ENCODE measurements at regions not wholly inside any gene's neighbourhood (a gene's known extent, or its start where the extent isn't known, plus 50 kb on each side); places are given as distances from the start of the nearest gene placed in this dataset.

DNA sequence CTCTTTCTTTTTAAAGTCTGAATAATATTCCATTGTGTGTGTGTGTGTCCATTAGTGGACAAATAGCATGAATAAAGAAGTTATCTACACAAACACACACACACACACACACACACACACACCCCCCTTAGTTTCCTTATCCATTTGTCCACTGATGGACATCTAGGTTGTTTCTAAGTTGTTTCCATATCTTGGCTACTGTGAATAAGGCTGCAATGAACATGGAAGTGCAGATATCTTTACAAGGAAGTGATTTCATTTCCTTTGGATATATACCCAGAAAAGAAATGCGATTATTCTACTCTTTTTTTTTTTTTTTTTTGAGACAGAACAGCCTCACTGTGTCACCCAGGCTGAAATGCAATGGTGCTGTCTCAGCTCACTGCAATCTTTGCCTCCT lies 113.5 kb downstream of the MBL2 start:
- TF ChIP-seq, protein P1, sequence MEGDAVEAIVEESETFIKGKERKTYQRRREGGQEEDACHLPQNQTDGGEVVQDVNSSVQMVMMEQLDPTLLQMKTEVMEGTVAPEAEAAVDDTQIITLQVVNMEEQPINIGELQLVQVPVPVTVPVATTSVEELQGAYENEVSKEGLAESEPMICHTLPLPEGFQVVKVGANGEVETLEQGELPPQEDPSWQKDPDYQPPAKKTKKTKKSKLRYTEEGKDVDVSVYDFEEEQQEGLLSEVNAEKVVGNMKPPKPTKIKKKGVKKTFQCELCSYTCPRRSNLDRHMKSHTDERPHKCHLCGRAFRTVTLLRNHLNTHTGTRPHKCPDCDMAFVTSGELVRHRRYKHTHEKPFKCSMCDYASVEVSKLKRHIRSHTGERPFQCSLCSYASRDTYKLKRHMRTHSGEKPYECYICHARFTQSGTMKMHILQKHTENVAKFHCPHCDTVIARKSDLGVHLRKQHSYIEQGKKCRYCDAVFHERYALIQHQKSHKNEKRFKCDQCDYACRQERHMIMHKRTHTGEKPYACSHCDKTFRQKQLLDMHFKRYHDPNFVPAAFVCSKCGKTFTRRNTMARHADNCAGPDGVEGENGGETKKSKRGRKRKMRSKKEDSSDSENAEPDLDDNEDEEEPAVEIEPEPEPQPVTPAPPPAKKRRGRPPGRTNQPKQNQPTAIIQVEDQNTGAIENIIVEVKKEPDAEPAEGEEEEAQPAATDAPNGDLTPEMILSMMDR (IDR thresholded peaks at IDR 0.05; ENCODE audit: insufficient read depth, low read depth, low read length) = no peak
- no peak for TF ChIP-seq EZH2 (IDR thresholded peaks at IDR 0.05; ENCODE audit: insufficient read depth, low read length)

Data from astrocyte (in vitro differentiated cells and primary cell).